HG02981 (cell line): ENCODE measurements at regions not wholly inside any gene's neighbourhood (a gene's known extent, or its start where the extent isn't known, plus 50 kb on each side); places are given as distances from the start of the nearest gene placed in this dataset.
"Not testable (repeated sequence)": the region's sequence is repeated elsewhere in the genome, so short reads cannot be mapped to it uniquely, and the experiment has no call there.

ENCODE experiments used
- ATAC-seq: cut with Tn5 transposase; IDR thresholded peaks from one replicate; pipeline ENCODE4 v1.9.1; 2021; ENCODE audit warnings: mild to moderate bottlenecking, moderate library complexity; ENCODE audit not compliant: unreplicated experiment

DNA sequence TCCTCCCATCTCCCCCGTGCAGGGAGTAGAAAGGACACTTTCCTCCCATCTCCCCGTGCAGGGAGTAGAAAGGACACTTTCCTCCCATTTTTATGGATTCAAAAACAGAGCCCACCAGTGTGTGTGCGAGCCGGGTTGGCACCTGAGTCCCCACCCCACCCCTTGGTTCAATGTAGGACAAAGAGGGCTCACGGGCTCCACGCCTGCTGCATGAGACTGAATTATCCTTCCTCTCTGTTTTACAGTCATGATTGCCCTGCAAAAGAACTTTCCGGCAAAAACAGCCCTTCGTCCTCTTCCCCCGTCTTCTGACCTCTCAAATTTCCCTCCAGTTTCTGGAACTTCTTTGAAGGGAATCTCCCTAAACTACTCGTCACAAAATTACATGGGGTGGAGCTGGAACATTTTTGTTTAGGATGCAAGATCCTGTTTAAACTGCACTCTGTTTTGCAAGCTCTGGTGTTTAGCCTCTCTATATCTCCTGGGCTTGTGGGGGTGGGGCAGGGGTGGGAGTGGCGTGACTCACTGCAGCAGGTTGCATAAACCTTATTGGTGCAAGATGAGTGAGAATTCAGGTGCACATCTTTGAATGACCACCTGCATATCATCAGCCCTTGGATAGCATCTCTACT lies 99.8 kb downstream of the PSMG1 start:
- no peak for ATAC-seq

DNA sequence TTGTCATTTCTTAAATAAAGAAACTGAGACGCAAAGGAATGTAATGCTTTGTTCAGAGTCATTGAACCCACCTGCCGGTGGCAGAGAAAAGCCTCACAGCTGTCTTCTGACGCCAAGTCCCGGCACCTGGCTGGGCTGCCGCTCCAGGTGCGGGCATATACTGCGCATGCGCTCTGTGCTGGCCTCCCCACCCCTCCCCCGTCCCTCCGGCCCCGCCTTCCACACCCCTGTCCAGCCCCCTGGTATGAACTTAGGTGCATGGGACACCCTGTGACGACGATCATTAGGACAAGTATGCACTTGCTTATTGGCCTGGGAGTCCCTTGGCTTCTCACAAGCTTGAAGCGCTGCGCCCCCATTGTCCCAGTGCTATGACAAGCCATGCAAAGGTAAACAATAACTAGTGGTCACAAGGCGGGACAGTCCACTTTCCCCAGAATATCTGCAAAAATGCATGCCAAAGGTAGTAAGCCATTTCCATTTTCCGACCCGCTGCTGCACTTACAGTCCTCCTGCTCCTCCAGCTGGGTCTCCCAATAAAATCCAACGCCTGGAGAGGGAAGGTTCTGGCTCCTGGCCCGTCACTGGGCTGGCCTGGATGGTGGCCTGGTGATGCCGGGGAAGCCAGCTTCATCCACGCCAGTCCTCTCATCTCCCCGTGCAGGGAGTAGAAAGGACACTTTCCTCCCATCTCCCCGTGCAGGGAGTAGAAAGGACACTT lies 100.4 kb downstream of the PSMG1 start:
- no peak for ATAC-seq

DNA sequence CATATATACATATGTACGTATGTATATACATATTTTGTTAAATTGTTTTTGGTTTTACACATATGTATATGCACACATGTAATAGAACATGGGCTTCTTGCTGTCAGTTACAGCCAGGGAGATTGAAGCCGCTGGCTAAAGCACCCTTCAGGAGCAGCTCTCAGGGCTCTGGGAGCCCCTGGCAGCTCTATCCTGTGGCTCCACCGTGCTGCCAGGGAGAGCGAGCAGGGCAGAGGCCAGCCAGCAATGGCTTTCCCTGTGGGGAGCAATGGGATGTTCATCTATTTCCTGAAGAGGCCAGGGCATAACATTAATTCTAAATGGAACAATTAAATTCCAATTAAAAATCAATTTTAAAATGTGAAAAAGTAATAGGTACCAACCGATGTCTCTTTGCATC lies 102.9 kb downstream of the PSMG1 start:
- ATAC-seq: no peak

- ATAC-seq: no peak
Measured at GRCh38 chr21:39079617-39080016, 103.6 kb downstream of the PSMG1 start.

DNA sequence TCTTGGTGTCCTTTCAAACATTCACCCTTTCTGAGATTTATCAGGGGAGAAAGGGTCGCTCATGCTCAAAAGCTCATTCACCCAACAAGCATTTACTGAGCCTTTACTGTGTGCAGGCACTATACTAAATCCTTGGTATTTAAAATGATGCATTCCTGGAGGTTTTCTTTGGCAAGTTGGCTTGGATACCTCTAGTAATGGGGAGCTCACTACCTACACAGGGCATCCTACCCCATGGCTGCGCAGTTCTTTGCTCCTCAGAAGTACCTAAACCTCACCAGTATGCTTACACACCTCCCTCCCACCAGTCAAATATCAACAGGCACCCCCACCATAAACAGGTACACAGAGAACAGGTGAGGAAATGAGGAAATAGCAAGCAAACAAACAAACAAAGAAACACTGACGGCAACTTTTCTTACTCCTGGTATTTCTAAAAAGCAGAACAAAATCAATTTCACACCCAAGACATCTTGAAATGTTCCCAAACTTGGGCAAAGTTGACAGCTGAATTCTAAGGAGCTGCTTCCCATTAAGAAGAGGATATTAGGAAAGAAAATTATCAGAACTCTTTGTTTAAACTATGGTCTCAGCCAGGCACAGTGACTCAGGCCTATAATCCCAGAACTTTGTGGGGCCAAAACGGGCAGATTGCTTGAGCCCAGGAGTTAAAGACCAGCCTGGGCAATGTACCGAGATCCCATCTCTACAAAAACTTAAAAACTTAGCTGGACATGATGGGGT lies 104.8 kb downstream of the PSMG1 start:
- ATAC-seq: no peak

DNA sequence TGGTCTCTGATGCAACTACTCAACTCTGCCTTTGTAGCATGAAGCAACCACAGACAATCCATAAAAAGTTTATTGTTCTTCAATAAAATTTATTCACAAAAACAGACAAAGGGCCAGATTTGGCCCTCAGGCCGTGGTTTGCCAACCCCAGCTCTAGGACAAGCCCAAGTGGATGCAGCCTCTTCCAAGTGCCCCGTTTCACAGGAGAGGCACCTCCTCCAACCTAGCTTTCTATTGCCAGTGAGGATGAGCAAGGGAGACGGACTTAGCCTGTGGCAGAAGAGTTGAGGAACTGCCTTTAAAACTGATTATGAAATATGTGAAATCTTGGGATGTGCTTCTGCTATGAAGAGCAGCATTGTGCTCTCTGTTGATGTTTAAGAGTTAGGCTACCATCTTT lies 105.4 kb downstream of the PSMG1 start:
- ATAC-seq: no peak

DNA sequence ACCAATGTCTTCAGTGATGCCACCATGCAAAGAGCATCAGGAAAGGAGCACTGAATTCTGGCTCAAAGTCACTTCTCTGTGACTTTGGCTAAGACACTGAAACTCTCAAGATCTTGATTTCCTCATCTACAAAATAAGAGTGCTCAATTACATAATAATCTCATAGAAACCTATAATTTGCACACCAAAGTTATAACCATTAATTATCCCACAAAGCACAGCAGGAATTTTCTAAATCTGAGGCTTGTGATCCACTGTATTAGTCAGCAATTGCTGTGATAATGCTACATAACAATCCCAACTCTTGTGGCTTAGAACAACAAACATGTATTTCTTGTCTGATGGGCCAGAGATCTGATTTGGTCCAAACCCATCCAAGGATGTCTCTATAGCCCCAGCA lies 108.7 kb downstream of the PSMG1 start:
- ATAC-seq: no peak

- ATAC-seq: no peak
Measured at GRCh38 chr21:39073717-39074116, 109.5 kb downstream of the PSMG1 start.

DNA sequence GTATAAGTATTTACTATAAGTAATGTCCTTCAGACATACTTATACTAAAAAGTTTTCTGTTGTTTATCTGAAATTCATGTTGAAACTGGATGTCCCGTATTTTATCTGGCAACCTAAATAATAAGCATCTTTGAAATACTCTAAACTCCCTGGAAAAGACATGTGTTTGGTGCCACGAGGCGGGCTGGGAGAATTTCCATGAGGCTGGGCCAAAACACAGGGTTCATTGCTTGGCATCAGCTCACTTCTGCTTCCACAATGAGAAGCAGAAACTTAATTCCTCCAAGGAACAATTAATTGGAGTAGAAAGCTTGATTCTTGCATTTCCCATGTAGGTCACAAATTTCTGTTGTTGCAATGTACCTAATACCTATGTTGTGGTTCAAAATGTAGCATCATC lies 110.2 kb downstream of the PSMG1 start:
- no peak for ATAC-seq

- no peak for ATAC-seq
Measured at GRCh38 chr21:39072468-39072867, 110.8 kb downstream of the PSMG1 start.

- ATAC-seq: no peak
Measured at GRCh38 chr21:39071623-39072214, 111.5 kb downstream of the PSMG1 start.

DNA sequence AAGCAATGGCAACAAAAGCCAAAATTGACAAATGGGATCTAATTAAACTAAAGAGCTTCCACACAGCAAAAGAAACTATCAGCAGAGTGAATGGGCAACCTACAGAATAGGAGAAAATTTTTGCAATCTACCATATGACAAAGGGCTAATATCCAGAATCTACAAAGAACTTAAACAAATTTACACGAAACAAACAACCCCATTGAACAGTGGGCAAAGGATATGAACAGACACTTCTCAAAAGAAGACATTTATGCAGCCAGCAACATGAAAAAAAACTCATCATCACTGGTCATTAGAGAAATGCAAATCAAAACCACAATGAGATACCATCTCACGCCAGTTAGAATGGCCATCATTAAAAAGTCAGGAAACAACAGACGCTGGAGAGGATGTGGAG lies 113.4 kb downstream of the PSMG1 start:
- not testable (repeated sequence) for ATAC-seq

- no peak for ATAC-seq
Measured at GRCh38 chr21:39066829-39067780, 116.1 kb downstream of the PSMG1 start.

DNA sequence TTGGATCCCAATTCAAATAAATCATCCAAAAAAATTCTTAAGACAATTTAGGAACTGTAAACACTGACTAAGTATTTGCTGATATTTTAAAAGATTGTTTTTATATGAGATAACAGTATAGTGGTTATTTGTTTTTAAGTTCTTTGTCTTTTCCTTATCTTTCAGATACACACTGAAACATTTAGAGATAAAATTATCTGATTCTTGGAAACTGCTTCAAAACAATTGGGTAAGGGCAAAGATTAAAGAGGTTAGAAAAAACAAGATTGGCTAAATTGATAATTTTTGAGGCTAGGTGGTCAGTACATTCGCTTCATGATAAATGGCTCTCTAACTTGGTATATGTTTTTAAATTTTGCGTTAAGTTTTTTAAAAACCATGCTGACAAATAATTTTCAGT lies 117.3 kb downstream of the PSMG1 start:
- no peak for ATAC-seq

- ATAC-seq: no peak
Measured at GRCh38 chr21:39064325-39065012, 118.8 kb downstream of the PSMG1 start.

DNA sequence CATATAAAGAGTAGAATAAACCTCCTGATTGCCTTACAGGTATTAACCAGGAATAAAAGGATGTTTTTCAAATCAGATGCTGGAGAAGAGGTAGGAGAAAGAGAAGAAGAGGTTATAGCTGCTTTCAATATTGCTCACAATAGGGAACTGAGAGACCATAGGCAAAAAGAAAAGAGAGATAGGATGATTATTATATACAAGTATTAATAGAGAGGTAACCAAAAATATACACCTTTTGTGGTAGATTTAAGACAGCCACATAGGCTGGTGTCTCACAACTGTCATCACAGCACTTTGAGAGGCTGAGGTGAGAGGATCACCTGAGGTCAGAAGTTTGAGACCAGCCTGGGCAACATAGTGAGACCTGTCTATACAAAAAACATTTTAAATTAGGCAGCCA lies 119.7 kb downstream of the PSMG1 start:
- no peak for ATAC-seq

DNA sequence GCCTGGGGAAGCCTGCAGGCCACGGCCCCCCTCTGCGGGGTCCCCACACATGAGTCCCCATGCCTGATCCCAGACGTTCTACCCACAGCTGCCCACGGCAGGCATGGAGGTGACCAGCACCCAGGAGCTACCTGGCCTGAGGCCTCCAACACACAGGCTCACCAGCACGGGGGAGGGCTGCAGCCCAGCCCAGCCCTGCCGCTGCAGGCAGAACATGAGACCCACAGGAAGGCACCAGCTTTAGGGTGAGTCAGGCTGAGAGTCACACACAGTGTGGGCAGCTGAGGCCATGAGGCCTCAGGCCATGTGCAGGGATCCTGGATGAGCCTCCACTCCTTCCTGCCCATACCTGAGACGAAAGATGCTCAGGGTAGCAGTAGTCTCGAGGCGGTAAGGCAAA lies 121.1 kb downstream of the PSMG1 start:
- ATAC-seq: no peak

DNA sequence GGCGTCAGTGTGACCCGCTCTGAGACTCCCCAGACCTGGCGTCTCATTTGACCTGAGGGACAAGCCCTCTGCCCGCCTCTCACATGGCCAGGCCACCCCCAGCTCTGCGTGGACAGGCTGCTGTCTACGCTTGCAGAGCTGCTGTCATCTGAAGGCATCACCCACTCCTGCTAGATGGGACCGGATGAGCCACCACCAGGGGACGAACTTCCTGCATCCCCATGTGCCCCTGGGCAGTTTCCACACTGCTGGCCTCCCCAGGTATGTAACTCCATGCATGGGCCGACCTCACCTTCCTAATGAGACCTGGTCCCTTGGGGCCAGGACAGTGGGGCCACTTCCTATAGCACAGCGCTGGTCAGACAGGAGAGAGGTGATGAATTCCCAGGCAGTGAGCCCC lies 121.5 kb downstream of the PSMG1 start:
- ATAC-seq: no peak

- no peak for ATAC-seq
Measured at GRCh38 chr21:39060485-39061083, 122.7 kb downstream of the PSMG1 start.

GRCh38 chr21:39057121-39057520 lies 126.1 kb downstream of the PSMG1 start:
- ATAC-seq: no peak
